ENCODE measurements at regions not wholly inside any gene's neighbourhood (a gene's known extent, or its start where the extent isn't known, plus 50 kb on each side); places are given as distances from the start of the nearest gene placed in this dataset.

DNA sequence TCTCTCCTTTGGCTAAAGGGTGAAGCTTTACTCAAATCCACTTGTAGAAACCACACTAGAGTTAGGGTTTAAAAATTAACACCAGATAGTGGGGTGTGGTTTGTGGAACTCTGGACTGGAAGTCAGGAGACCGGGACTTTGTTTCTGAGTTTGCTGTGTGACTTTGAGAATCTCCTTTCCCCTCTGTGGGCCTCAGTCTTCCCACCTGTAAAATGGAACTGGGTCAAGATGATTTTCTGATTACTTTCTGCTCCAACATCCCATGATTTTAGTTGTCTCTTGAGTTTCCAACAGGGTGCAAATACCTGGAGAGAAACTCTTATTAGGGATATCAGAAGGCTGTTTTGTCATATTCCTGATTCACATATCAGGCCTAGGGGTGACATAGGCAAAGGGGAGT, 301.0 kb downstream of the MIAT start:
- Histone ChIP-seq H2AFZ (ENCODE audit: low read length) (no peak overlapping the region), H3F3A (ENCODE audit: insufficient read depth, low read length) (no peaks in the 10 kb centered on the region), H3K4me2 (ENCODE audit: low read length) (no peak overlapping the region), H3K27me3 (ENCODE audit: insufficient read depth, low read length) (no peaks in the 10 kb centered on the region), H3K36me3 (ENCODE audit: insufficient read depth, low read length) (no peaks in the 10 kb centered on the region), H3K79me2 (ENCODE audit: insufficient read depth, low read length) (no peaks in the 10 kb centered on the region), H3K27ac (ENCODE audit: low read depth, low read length, poor library complexity, severe bottlenecking) (no peak overlapping the region), H3K4me1 (ENCODE audit: insufficient read depth, low read length, severe bottlenecking) (no peaks in the 10 kb centered on the region), H3K9me3 (ENCODE audit: low read length) (no peaks in the 10 kb centered on the region), H4K20me1 (ENCODE audit: insufficient read depth, low read length) (no peaks in the 10 kb centered on the region), H3K4me3 (ENCODE audit: low read depth, low read length, poor library complexity, severe bottlenecking) (no peak overlapping the region), H3K9ac (ENCODE audit: low read length) (no peak overlapping the region), H3K9me2 (ENCODE audit: low read depth, low read length) (no peaks in the 10 kb centered on the region)
- TF ChIP-seq CTCF (IDR thresholded peaks at IDR 0.05; ENCODE audit: low read length) (no peak), EZH2 (IDR thresholded peaks at IDR 0.05; ENCODE audit: borderline replicate concordance, low read length) (no peak)

DNA sequence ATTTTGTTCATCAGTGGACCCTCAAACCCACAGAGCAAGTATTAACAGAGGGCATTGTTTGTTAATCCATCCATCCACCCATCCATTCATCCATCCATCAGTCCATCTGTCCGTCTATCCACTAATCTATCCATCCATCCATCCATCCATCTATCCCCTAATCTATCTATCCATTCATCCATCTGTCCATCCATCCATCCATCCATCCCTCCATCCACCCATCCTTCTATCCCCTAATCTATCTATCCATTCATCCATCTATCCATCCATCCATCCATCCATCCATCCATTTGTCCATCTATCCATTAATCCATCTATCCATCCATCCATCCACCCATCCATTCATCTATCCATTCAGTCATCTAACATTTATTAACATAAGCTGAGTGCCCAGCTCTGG, 307.3 kb downstream of the MIAT start:
- Histone ChIP-seq H3K79me2 (ENCODE audit: insufficient read depth, low read length) (no peaks in the 10 kb centered on the region), H3K36me3 (ENCODE audit: insufficient read depth, low read length) (no peaks in the 10 kb centered on the region), H4K20me1 (ENCODE audit: insufficient read depth, low read length) (no peaks in the 10 kb centered on the region), H3F3A (ENCODE audit: insufficient read depth, low read length) (no peaks in the 10 kb centered on the region), H3K9me3 (ENCODE audit: low read length) (no peaks in the 10 kb centered on the region), H3K27me3 (ENCODE audit: insufficient read depth, low read length) (no peaks in the 10 kb centered on the region), H3K4me1 (ENCODE audit: insufficient read depth, low read length, severe bottlenecking) (no peaks in the 10 kb centered on the region), H3K4me2 (ENCODE audit: low read length) (no peak overlapping the region), H3K4me3 (ENCODE audit: low read depth, low read length, poor library complexity, severe bottlenecking) (no peak overlapping the region), H3K9me2 (ENCODE audit: low read depth, low read length) (no peaks in the 10 kb centered on the region), H3K9ac (ENCODE audit: low read length) (no peak overlapping the region), H3K27ac (ENCODE audit: low read depth, low read length, poor library complexity, severe bottlenecking) (no peak overlapping the region), H2AFZ (ENCODE audit: low read length) (no peak overlapping the region)
- TF ChIP-seq CTCF (IDR thresholded peaks at IDR 0.05; ENCODE audit: low read length) (no peak), EZH2 (IDR thresholded peaks at IDR 0.05; ENCODE audit: borderline replicate concordance, low read length) (no peak)

GRCh38 chr22:26967282-26967681, 309.9 kb downstream of the MIAT start:
- no peak overlapping the region for H3K4me3 ChIP-seq (ENCODE audit: low read depth, low read length, poor library complexity, severe bottlenecking)
- no peaks in the 10 kb centered on the region for H3K79me2 ChIP-seq (ENCODE audit: insufficient read depth, low read length)
- H3K4me1 ChIP-seq (ENCODE audit: insufficient read depth, low read length, severe bottlenecking) = no peaks in the 10 kb centered on the region
- H3K27me3 ChIP-seq (ENCODE audit: insufficient read depth, low read length) = no peaks in the 10 kb centered on the region
- H3K9me2 ChIP-seq (ENCODE audit: low read depth, low read length) = no peaks in the 10 kb centered on the region
- H4K20me1 ChIP-seq (ENCODE audit: insufficient read depth, low read length) = no peaks in the 10 kb centered on the region
- no peaks in the 10 kb centered on the region for H3K36me3 ChIP-seq (ENCODE audit: insufficient read depth, low read length)
- no peak for TF ChIP-seq EZH2 (IDR thresholded peaks at IDR 0.05; ENCODE audit: borderline replicate concordance, low read length)
- no peak for TF ChIP-seq CTCF (IDR thresholded peaks at IDR 0.05; ENCODE audit: low read length)
- H3K9me3 ChIP-seq (ENCODE audit: low read length) = no peaks in the 10 kb centered on the region
- H3F3A ChIP-seq (ENCODE audit: insufficient read depth, low read length) = no peaks in the 10 kb centered on the region
- no peak overlapping the region for H2AFZ ChIP-seq (ENCODE audit: low read length)
- no peak overlapping the region for H3K4me2 ChIP-seq (ENCODE audit: low read length)
- no peak overlapping the region for H3K9ac ChIP-seq (ENCODE audit: low read length)
- H3K27ac ChIP-seq (ENCODE audit: low read depth, low read length, poor library complexity, severe bottlenecking) = no peak overlapping the region

Measured in OCI-LY1 (cell line).